AG09309 (cell line): ENCODE measurements at regions not wholly inside any gene's neighbourhood (a gene's known extent, or its start where the extent isn't known, plus 50 kb on each side); places are given as distances from the start of the nearest gene placed in this dataset.

Source experiments
- DNase-seq: peaks from one replicate; pipeline ENCODE4 v3.0.0-alpha.2; 2010; ENCODE audit warnings: low read depth
- H3K4me3 ChIP-seq: 2 replicates; pipeline ENCODE4 v1.5.1; 2011; ENCODE audit warnings: mild to moderate bottlenecking, low read depth, low read length, moderate library complexity; ENCODE audit not compliant: control insufficient read depth
- TF ChIP-seq, protein P1 (sequence below): IDR thresholded peaks from 2 replicates; pipeline ENCODE4 v1.5.1; 2011; ENCODE audit warnings: mild to moderate bottlenecking, low read depth, low read length, inconsistent platforms; ENCODE audit not compliant: insufficient read depth, control insufficient read depth; ENCODE audit errors: missing control alignments

DNA sequence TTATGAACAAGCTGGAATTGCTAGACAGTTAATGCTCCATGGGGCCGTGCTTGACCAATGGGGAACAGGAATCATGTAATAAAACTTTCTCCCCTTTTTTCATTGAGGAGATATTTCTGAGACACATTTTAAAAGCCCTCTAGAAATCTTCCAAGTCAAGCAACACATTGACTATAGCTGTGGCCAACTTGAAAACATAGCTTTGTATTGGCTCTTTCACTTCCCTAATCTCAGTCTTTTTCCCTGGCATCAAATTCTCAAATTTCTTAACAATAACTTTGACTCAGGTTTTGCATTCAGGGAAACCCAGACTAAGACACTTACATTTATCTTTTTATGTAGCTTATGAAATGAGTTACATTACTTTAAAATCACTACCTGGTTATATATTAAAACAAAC is 947.1 kb upstream of the MBL2 start:
- TF ChIP-seq, protein P1, sequence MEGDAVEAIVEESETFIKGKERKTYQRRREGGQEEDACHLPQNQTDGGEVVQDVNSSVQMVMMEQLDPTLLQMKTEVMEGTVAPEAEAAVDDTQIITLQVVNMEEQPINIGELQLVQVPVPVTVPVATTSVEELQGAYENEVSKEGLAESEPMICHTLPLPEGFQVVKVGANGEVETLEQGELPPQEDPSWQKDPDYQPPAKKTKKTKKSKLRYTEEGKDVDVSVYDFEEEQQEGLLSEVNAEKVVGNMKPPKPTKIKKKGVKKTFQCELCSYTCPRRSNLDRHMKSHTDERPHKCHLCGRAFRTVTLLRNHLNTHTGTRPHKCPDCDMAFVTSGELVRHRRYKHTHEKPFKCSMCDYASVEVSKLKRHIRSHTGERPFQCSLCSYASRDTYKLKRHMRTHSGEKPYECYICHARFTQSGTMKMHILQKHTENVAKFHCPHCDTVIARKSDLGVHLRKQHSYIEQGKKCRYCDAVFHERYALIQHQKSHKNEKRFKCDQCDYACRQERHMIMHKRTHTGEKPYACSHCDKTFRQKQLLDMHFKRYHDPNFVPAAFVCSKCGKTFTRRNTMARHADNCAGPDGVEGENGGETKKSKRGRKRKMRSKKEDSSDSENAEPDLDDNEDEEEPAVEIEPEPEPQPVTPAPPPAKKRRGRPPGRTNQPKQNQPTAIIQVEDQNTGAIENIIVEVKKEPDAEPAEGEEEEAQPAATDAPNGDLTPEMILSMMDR, result no peak
- no peak for DNase-seq
- no peak overlapping the region for H3K4me3 ChIP-seq

DNA sequence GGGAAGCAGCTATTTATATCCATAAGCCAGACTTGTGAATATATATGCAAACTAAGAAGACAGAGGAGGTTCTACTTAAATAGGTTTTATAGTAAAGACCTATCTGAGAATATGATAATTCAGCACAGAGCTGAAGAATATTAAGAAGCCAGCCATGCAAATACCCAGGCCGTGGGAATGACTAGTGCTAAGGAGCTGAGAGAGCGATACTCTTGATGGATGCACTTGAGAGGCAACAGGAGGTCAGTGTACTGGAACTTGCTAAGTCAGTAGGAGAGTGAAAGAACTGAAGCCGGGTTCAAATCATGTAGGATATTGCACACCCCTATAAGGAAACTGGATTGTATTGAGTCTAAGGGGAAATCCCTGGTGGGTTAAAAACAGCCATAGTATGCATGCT is 943.6 kb upstream of the MBL2 start:
- no peak overlapping the region for H3K4me3 ChIP-seq
- no peak for DNase-seq
- TF ChIP-seq, protein P1, result no peak

DNA sequence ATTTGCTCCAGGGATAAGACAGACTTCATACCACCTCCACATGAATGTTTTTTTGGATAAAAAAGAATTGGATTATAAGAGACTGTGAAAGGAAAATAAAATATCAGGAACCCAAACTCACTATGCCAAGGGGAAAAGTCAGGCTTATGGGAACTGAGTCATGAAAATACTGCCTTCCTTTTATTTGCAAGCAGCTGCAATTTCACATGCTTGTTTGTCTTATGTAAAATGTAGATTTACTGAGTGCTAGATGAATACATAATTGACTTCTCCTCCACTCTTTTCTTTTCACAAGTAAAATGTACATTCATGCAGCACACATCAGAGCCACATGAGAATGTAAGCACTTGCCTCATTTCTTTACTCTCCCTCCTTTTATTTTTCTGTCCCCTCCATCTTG is 940.8 kb upstream of the MBL2 start:
- TF ChIP-seq, protein P1, result no peak
- no peak for DNase-seq
- H3K4me3 ChIP-seq, result no peak overlapping the region

DNA sequence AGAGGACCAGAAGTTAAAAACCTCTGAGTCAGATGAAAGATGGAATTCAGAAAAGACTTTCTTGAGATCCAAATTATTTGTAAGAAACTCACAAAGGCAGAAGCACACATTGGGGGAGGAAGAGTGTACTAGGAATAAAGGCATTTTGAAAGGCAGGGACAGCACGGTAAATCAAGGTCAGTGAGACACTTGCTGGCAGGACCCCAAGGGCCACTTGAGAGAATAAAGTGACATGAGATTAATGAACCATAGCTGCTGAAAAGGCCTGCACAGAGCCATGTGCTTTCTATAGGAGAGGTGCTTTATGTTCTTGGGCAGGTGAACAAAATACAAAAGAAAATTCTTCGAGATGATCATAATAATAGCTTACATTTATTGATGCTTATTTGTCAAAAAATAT is 929.9 kb upstream of the MBL2 start:
- no peak overlapping the region for H3K4me3 ChIP-seq
- no peak for DNase-seq
- TF ChIP-seq, protein P1, result no peak

DNA sequence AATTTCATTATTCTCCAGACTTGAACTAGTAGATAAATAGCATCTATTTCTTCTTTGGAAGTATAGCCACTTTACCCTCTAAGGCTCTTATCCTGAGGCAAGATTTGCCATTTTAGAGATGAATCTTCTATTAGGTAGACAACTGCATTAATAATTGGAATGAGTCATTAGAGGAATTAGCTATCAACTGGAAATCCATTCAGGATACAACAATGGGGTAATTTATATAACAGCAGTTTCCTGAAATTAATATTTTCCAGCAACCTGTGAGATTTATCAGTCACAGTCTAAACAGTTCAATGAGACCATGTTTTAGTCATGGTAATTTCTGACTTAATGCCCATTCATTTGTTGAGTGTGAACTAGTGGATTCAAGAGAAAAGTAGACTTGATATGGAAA is 928.6 kb upstream of the MBL2 start:
- no peak for DNase-seq
- TF ChIP-seq, protein P1, result no peak

DNA sequence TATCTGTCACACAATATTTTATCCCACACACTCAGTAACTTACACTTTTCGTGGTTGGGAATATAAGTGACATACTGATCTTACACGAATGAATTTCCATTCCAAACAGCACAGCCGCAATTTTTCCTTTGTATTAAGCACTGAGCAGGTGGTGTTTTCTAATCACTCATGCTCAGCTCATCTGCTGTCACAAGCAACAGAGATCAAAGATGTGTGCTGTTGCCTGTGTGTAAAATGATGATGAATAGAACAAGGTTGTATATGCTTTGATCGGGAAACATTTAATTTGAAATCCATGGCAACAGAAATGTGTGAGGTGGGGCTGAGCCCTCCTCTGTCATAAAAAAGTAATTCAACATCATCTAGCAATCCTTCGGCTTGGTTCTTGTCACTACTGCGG is 927.7 kb upstream of the MBL2 start:
- DNase-seq, result no peak
- TF ChIP-seq, protein P1, result no peak

More for the DNA sequence above, 928.6 kb upstream of the MBL2 start:
- no peak overlapping the region for H3K4me3 ChIP-seq

DNA sequence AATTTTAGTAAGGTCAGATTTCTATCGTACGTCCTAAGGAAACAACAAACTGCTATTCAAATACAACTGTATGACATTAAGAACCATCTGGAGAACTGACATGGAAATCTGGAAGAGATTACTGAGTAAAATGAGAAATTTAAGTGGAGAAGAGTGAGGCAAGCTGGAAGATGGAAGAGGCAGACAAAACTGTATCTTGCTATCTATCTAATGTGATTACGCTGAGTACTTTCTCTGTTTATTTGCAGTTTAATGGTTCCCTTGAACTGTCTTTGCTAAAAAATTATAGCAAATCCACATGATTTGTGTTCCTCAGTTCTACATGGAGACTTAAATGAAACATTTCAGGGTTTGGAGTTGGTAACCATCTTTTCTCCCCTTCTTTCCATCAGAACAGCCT is 927.1 kb upstream of the MBL2 start:
- TF ChIP-seq, protein P1, result no peak
- no peak for DNase-seq
- H3K4me3 ChIP-seq, result no peak overlapping the region

More for the DNA sequence above, 927.7 kb upstream of the MBL2 start:
- no peak overlapping the region for H3K4me3 ChIP-seq
